A549 (cell line): ENCODE measurements at regions not wholly inside any gene's neighbourhood (a gene's known extent, or its start where the extent isn't known, plus 50 kb on each side); places are given as distances from the start of the nearest gene placed in this dataset.

Source experiments
- CTCF ChIP-seq: fragments of >200 bp; sonication (Bioruptor Twin); formaldehyde crosslinking; IDR thresholded peaks from 3 replicates; pipeline ENCODE4 v1.5.1; 2016
- MAZ ChIP-seq: fragments of 150-350 bp; IDR thresholded peaks from 2 replicates; pipeline ENCODE4 v1.6.1; 2014; ENCODE audit warnings: antibody characterized with exemption, low read depth, low read length, borderline replicate concordance
- POLR2A ChIP-seq: IDR thresholded peaks from 2 replicates; pipeline ENCODE4 v1.6.1; 2012; ENCODE audit warnings: mild to moderate bottlenecking, low read length
- RAD21 ChIP-seq, 2 experiments: fragments of >200 bp in 1 of 2; sonication (Bioruptor Twin) in 1 of 2; formaldehyde crosslinking in 1 of 2; IDR thresholded peaks in 1 of 2; conservative IDR thresholded peaks in 1 of 2; 2 replicates in 1 of 2; 3 replicates in 1 of 2; pipeline ENCODE4 v1.6.1; 2012 to 2018; ENCODE audit warnings: inconsistent platforms in 1 of 2
- RFX5 ChIP-seq: fragments of 450-650 bp; IDR thresholded peaks from 2 replicates; pipeline ENCODE4 v1.7.1; 2014; ENCODE audit warnings: antibody characterized with exemption, mild to moderate bottlenecking, moderate library complexity
- USF2 ChIP-seq: fragments of 450-650 bp; IDR thresholded peaks from 2 replicates; pipeline ENCODE4 v1.6.1; 2014; ENCODE audit warnings: antibody characterized with exemption

GRCh38 chr10:33481184-33481583 is 146.7 kb upstream of the NRP1 start:
- TF ChIP-seq CTCF (no peak), MAZ (no peak), POLR2A (no peak), RFX5 (no peak), RAD21 (conservative IDR thresholded peaks at IDR 0.05 in 1 of 2, IDR thresholded peaks at IDR 0.05 in 1 of 2) (no peak), USF2 (no peak)
